GM04503 (cell line): ENCODE measurements at regions not wholly inside any gene's neighbourhood (a gene's known extent, or its start where the extent isn't known, plus 50 kb on each side); places are given as distances from the start of the nearest gene placed in this dataset.

Source experiments
- DNase-seq: peaks from one replicate; pipeline ENCODE4 v3.0.0-alpha.2; 2012; ENCODE audit warnings: low read depth

DNA sequence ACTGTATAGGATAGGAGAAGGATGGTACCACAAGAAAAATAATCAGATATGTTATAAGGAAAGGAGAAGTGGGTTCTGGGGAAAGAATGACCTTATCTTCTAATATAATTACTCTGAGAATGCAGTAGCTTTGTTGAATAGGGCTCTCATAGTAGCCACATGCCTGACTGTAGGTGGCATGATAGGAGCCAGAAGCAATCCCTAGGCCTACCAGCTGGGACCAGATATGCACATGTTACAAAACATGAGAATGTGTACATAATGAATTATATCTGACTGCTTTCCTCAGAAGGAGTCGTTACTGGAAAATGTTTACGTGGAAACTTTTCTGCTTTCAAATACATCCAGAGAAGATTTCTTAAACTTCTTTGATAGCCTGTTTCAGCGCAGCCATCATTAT is 53.2 kb upstream of the FAM3C start:
- no peak for DNase-seq

DNA sequence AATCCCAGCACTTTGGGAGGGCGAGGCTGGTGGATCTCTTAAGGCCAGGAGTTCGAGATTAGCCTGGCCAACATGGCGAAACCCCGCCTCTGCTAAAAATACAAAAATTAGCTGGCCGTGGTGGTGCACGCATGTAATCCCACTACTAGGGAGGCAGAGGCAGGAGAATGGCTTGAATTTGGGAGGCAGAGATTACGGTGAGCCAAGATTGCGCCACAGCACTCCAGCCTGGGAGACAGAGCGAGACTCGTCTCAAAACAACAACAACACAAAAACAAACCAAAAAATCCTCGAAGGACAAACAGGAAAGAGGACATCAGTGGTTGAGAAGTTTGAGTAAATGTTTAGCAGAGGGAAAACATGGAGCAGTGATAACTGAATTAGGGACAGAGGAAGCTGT is 52.3 kb upstream of the FAM3C start:
- no peak for DNase-seq

- DNase-seq, result no peak
These were observed 51.8 kb upstream of the FAM3C start for GRCh38 chr7:121447911-121448300.

- no peak for DNase-seq
These were observed 51.3 kb upstream of the FAM3C start for GRCh38 chr7:121447243-121447910.

- no peak for DNase-seq
These were observed 50.4 kb upstream of the FAM3C start for GRCh38 chr7:121446526-121446925.
